SU-DHL-6 (cell line): ENCODE measurements at regions not wholly inside any gene's neighbourhood (a gene's known extent, or its start where the extent isn't known, plus 50 kb on each side); places are given as distances from the start of the nearest gene placed in this dataset.

Experiments used
- H2AFZ ChIP-seq: fragments of 200-600 bp; sonication (generic); 2 replicates; pipeline ENCODE4 v1.6.1; 2014; ENCODE audit warnings: low read depth, mild to moderate bottlenecking, moderate library complexity, mixed read lengths, antibody characterized with exemption, low read length; ENCODE audit not compliant: severe bottlenecking
- H3F3A ChIP-seq: fragments of 200-600 bp; shearing (Covaris generic); 2 replicates; pipeline ENCODE4 v1.6.0; 2016; ENCODE audit warnings: antibody characterized with exemption, mild to moderate bottlenecking; ENCODE audit not compliant: insufficient read depth
- H3K27ac ChIP-seq: fragments of 200-600 bp; sonication (generic); 2 replicates; pipeline ENCODE4 v1.5.1; 2016; ENCODE audit warnings: low read depth, mild to moderate bottlenecking, low read length, moderate library complexity, mixed read lengths
- H3K27me3 ChIP-seq: fragments of 200-600 bp; sonication (generic), shearing (Covaris generic); 2 replicates; pipeline ENCODE4 v1.6.0; 2014; ENCODE audit warnings: mild to moderate bottlenecking, low read length
- H3K36me3 ChIP-seq: fragments of 200-600 bp; sonication (generic); 2 replicates; pipeline ENCODE4 v1.6.1; 2014; ENCODE audit warnings: mild to moderate bottlenecking, low read length, mixed read lengths
- H3K4me2 ChIP-seq: fragments of 300-600, 200-600 bp; shearing (Covaris generic), sonication (generic); 2 replicates; pipeline ENCODE4 v1.6.0; 2014; ENCODE audit warnings: low read length, low read depth, mild to moderate bottlenecking; ENCODE audit not compliant: poor library complexity, severe bottlenecking
- H3K4me3 ChIP-seq: fragments of 200-600 bp; sonication (generic); 2 replicates; pipeline ENCODE4 v1.5.1; 2014; ENCODE audit warnings: antibody characterized with exemption, low read length, mild to moderate bottlenecking, mixed read lengths; ENCODE audit not compliant: insufficient read depth, poor library complexity, severe bottlenecking
- H3K79me2 ChIP-seq: fragments of 200-600 bp; sonication (generic); 2 replicates; pipeline ENCODE4 v1.6.1; 2014; ENCODE audit warnings: mild to moderate bottlenecking, low read length, moderate library complexity; ENCODE audit not compliant: insufficient read depth
- H3K9ac ChIP-seq: fragments of 200-600 bp; sonication (generic); 2 replicates; pipeline ENCODE4 v1.7.0; 2014; ENCODE audit warnings: mild to moderate bottlenecking, low read length
- H3K9me2 ChIP-seq: fragments of 200-600 bp; sonication (generic); replicated peaks from 2 replicates; pipeline ENCODE4 v1.6.1; 2014; ENCODE audit warnings: low read length; ENCODE audit not compliant: insufficient read depth
- H3K9me3 ChIP-seq: fragments of 200-600 bp; sonication (generic); 2 replicates; pipeline ENCODE4 v1.6.1; 2014; ENCODE audit warnings: low read length, mixed read lengths; ENCODE audit not compliant: insufficient read depth
- H4K20me1 ChIP-seq: fragments of 200-600 bp; sonication (generic); 2 replicates; pipeline ENCODE4 v1.6.1; 2014; ENCODE audit warnings: low read depth, mild to moderate bottlenecking, antibody characterized with exemption, low read length, moderate library complexity, mixed read lengths
- CTCF ChIP-seq: fragments of 200-600 bp; sonication (generic); IDR thresholded peaks from one replicate; pipeline ENCODE4 v1.5.1; 2017; ENCODE audit warnings: antibody characterized with exemption, mild to moderate bottlenecking, low read length, moderate library complexity; ENCODE audit not compliant: insufficient read depth, poor library complexity, severe bottlenecking
- EZH2phosphoT487 ChIP-seq: fragments of 200-600 bp; sonication (generic), shearing (Covaris generic); conservative IDR thresholded peaks from 2 replicates; pipeline ENCODE4 v1.6.1; 2018; ENCODE audit warnings: mild to moderate bottlenecking, antibody characterized with exemption, low read length, moderate library complexity, mixed read lengths

GRCh38 chr15:55056500-55056899, 140.2 kb downstream of the RSL24D1 start:
- Histone ChIP-seq H3K9ac (no peak overlapping the region), H3F3A (no peaks in the 10 kb centered on the region), H3K27me3 (no peaks in the 10 kb centered on the region), H2AFZ (no peak overlapping the region), H3K9me2 (no peaks in the 10 kb centered on the region), H3K36me3 (no peaks in the 10 kb centered on the region), H3K27ac (no peak overlapping the region), H3K4me2 (no peak overlapping the region), H3K79me2 (no peaks in the 10 kb centered on the region), H3K4me3 (no peak overlapping the region), H4K20me1 (no peaks in the 10 kb centered on the region), H3K9me3 (no peaks in the 10 kb centered on the region)
- TF ChIP-seq EZH2phosphoT487 (no peak), CTCF (no peak)

DNA sequence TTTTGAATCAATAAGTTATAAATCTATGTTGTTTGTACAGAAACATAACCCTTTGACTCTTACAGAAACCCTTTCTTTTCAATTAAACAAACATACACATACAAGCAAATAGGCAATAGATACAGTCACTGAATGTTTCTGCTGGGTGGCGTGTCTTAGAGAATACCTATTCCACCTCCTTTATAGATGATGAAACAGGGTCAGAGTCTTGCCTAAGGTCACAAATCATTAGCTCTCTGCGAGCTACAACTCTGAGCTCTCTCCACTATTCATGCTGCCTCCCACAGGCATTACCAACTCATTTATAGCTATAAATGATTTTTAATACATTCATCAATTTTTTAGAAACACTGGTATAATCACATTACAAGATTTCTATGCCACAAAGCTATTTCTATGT, 152.6 kb downstream of the RSL24D1 start:
- no peaks in the 10 kb centered on the region for H4K20me1 ChIP-seq
- H3K36me3 ChIP-seq = no peaks in the 10 kb centered on the region
- H2AFZ ChIP-seq = no peak overlapping the region
- no peaks in the 10 kb centered on the region for H3K79me2 ChIP-seq
- H3K27ac ChIP-seq = no peak overlapping the region
- TF ChIP-seq EZH2phosphoT487 = no peak
- TF ChIP-seq CTCF = no peak
- no peak overlapping the region for H3K9ac ChIP-seq
- no peak overlapping the region for H3K4me2 ChIP-seq
- H3K9me2 ChIP-seq = no peaks in the 10 kb centered on the region
- H3K9me3 ChIP-seq = no peaks in the 10 kb centered on the region
- no peaks in the 10 kb centered on the region; the same call in 1 of the 2 replicates for H3K27me3 ChIP-seq
- no peaks in the 10 kb centered on the region for H3F3A ChIP-seq
- no peak overlapping the region for H3K4me3 ChIP-seq

DNA sequence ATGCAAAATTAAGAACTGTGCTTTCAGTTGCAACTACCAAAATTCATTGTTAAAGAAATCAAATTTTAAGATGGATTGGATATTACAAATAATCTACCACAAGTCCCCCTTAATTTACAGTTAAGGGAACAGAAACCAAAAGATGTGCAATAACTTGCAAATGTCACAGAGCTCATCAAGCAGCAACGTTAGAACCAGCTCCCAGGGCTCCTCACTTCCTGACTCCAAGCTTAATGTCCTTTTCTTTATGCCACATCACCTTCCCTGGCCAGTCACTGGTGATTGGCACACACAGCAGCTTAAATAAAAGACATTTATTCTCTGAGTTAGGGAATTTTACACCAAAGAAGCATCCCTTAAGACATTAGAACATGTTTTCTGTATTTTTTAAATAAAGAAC, 159.7 kb downstream of the RSL24D1 start:
- Histone ChIP-seq H3K36me3 (no peaks in the 10 kb centered on the region), H3K27me3 (no peaks in the 10 kb centered on the region), H3F3A (no peaks in the 10 kb centered on the region), H4K20me1 (no peaks in the 10 kb centered on the region), H3K79me2 (no peaks in the 10 kb centered on the region), H3K27ac (no peak overlapping the region), H3K4me2 (no peak overlapping the region), H3K9ac (no peak overlapping the region), H2AFZ (no peak overlapping the region), H3K9me3 (no peaks in the 10 kb centered on the region), H3K9me2 (no peaks in the 10 kb centered on the region), H3K4me3 (no peak overlapping the region)
- TF ChIP-seq EZH2phosphoT487 (no peak), CTCF (no peak)

- Histone ChIP-seq H3K27me3 (no peaks in the 10 kb centered on the region), H3K4me2 (no peak overlapping the region), H3K36me3 (no peaks in the 10 kb centered on the region), H4K20me1 (no peaks in the 10 kb centered on the region), H2AFZ (no peak overlapping the region), H3K4me3 (no peak overlapping the region), H3K9ac (no peak overlapping the region), H3F3A (no peaks in the 10 kb centered on the region), H3K9me3 (no peaks in the 10 kb centered on the region), H3K79me2 (no peaks in the 10 kb centered on the region), H3K9me2 (no peaks in the 10 kb centered on the region), H3K27ac (no peak overlapping the region)
- TF ChIP-seq CTCF = no peak
- no peak for TF ChIP-seq EZH2phosphoT487
Measured at GRCh38 chr15:55035749-55036148, 161.0 kb downstream of the RSL24D1 start.
